ENCODE measurements at regions not wholly inside any gene's neighbourhood (a gene's known extent, or its start where the extent isn't known, plus 50 kb on each side); places are given as distances from the start of the nearest gene placed in this dataset.

GRCh38 chr6:91167846-91168245 is 581.0 kb upstream of the MAP3K7 start:
- no peak overlapping the region for H3K4me3 Mint-ChIP-seq (ENCODE audit: unreplicated experiment)
- no peaks in the 10 kb centered on the region for H3K27me3 Mint-ChIP-seq (ENCODE audit: unreplicated experiment)
- TF ChIP-seq CTCF (IDR thresholded peaks at IDR 0.05; ENCODE audit: partially characterized antibody, unreplicated experiment), result peak; percentile 18
- no peak for DNase-seq
- no peak overlapping the region for H3K27ac Mint-ChIP-seq (ENCODE audit: unreplicated experiment)
- H3K36me3 Mint-ChIP-seq (ENCODE audit: unreplicated experiment), result no peaks in the 10 kb centered on the region
- H3K4me1 Mint-ChIP-seq (ENCODE audit: low read depth, unreplicated experiment), result no peaks in the 10 kb centered on the region
- H3K9me3 Mint-ChIP-seq (ENCODE audit: unreplicated experiment), result no peaks in the 10 kb centered on the region

GRCh38 chr6:91166271-91167046 is 579.6 kb upstream of the MAP3K7 start:
- H3K27ac Mint-ChIP-seq (ENCODE audit: unreplicated experiment), result no peak overlapping the region
- no peak overlapping the region for H3K4me3 Mint-ChIP-seq (ENCODE audit: unreplicated experiment)
- TF ChIP-seq CTCF (IDR thresholded peaks at IDR 0.05; ENCODE audit: partially characterized antibody, unreplicated experiment), result no peak
- H3K4me1 Mint-ChIP-seq (ENCODE audit: low read depth, unreplicated experiment), result no peaks in the 10 kb centered on the region
- no peaks in the 10 kb centered on the region for H3K36me3 Mint-ChIP-seq (ENCODE audit: unreplicated experiment)
- H3K27me3 Mint-ChIP-seq (ENCODE audit: unreplicated experiment), result no peaks in the 10 kb centered on the region
- no peaks in the 10 kb centered on the region for H3K9me3 Mint-ChIP-seq (ENCODE audit: unreplicated experiment)
- DNase-seq, result no peak

GRCh38 chr6:91164105-91164504 is 577.2 kb upstream of the MAP3K7 start:
- no peaks in the 10 kb centered on the region for H3K27me3 Mint-ChIP-seq (ENCODE audit: unreplicated experiment)
- no peaks in the 10 kb centered on the region for H3K9me3 Mint-ChIP-seq (ENCODE audit: unreplicated experiment)
- H3K4me3 Mint-ChIP-seq (ENCODE audit: unreplicated experiment), result no peak overlapping the region
- TF ChIP-seq CTCF (IDR thresholded peaks at IDR 0.05; ENCODE audit: partially characterized antibody, unreplicated experiment), result no peak
- no peak for DNase-seq
- no peak overlapping the region for H3K27ac Mint-ChIP-seq (ENCODE audit: unreplicated experiment)
- H3K4me1 Mint-ChIP-seq (ENCODE audit: low read depth, unreplicated experiment), result no peaks in the 10 kb centered on the region
- H3K36me3 Mint-ChIP-seq (ENCODE audit: unreplicated experiment), result no peaks in the 10 kb centered on the region

- Mint-ChIP-seq H3K27me3 (ENCODE audit: unreplicated experiment) (no peaks in the 10 kb centered on the region), H3K4me1 (ENCODE audit: low read depth, unreplicated experiment) (no peaks in the 10 kb centered on the region), H3K27ac (ENCODE audit: unreplicated experiment) (no peak overlapping the region), H3K36me3 (ENCODE audit: unreplicated experiment) (no peaks in the 10 kb centered on the region), H3K4me3 (ENCODE audit: unreplicated experiment) (no peak overlapping the region), H3K9me3 (ENCODE audit: unreplicated experiment) (no peaks in the 10 kb centered on the region)
- DNase-seq, result no peak
- no peak for TF ChIP-seq CTCF (IDR thresholded peaks at IDR 0.05; ENCODE audit: partially characterized antibody, unreplicated experiment)
Observed at GRCh38 chr6:91161246-91161645, 574.4 kb upstream of the MAP3K7 start.

- no peaks in the 10 kb centered on the region for H3K36me3 Mint-ChIP-seq (ENCODE audit: unreplicated experiment)
- no peak overlapping the region for H3K4me3 Mint-ChIP-seq (ENCODE audit: unreplicated experiment)
- H3K4me1 Mint-ChIP-seq (ENCODE audit: low read depth, unreplicated experiment), result peaks cover 10% of the 10 kb centered on the region
- H3K27ac Mint-ChIP-seq (ENCODE audit: unreplicated experiment), result peak overlapping the region; percentile 89
- TF ChIP-seq CTCF (IDR thresholded peaks at IDR 0.05; ENCODE audit: partially characterized antibody, unreplicated experiment), result no peak
- H3K27me3 Mint-ChIP-seq (ENCODE audit: unreplicated experiment), result no peaks in the 10 kb centered on the region
- no peaks in the 10 kb centered on the region for H3K9me3 Mint-ChIP-seq (ENCODE audit: unreplicated experiment)
- peak; percentile 13 for DNase-seq
Observed at GRCh38 chr6:91155129-91155785, 568.4 kb upstream of the MAP3K7 start.

Measured in glutamatergic neuron (in vitro differentiated cells).